IMR-90 (cell line): ENCODE measurements at regions not wholly inside any gene's neighbourhood (a gene's known extent, or its start where the extent isn't known, plus 50 kb on each side); places are given as distances from the start of the nearest gene placed in this dataset.

ENCODE experiments used
- ATAC-seq: fragments of 200-7000 bp; cut with Tn5 transposase; 2 replicates; pipeline ENCODE4 v1.9.1; 2020; ENCODE audit warnings: low read depth, mild to moderate bottlenecking, moderate library complexity
- BruUV-seq: library from RNA; stranded (reverse); fragments of 400-500 nt; replicated peaks from 2 replicates; lab custom pipeline; 2021; lab: Mats Ljungman, UMichigan
- CTCF ChIA-PET: fragments of 300-600 bp; formaldehyde crosslinking; extraction: SDS; loops from one replicate; lab custom pipeline; 2021; ENCODE audit warnings: antibody characterized with exemption; lab: Yijun Ruan, JAX
- POLR2A ChIA-PET: fragments of 300-600 bp; sonication (Branson Sonifier 250); formaldehyde crosslinking; loops from one replicate; lab custom pipeline; 2022; ENCODE audit warnings: antibody characterized with exemption; ENCODE audit not compliant: unreplicated experiment; lab: Charles Lee
- DNase-seq: peaks from one replicate; pipeline ENCODE4 v3.0.0; 2013
- H2AFZ ChIP-seq: replicated peaks from 2 replicates; pipeline ENCODE3; 2013; ENCODE audit warnings: low read length, mild to moderate bottlenecking; ENCODE audit not compliant: poor library complexity
- H2AK5ac ChIP-seq: 2 replicates; pipeline ENCODE4 v1.6.1; 2013; ENCODE audit warnings: low read depth, low read length, inconsistent platforms
- H2AK9ac ChIP-seq: replicated peaks from 2 replicates; pipeline ENCODE3; 2013; ENCODE audit warnings: mild to moderate bottlenecking, low read depth, low read length, moderate library complexity; ENCODE audit not compliant: poor library complexity
- H2BK120ac ChIP-seq: 2 replicates; pipeline ENCODE4 v1.6.1; 2013; ENCODE audit warnings: low read depth, low read length, inconsistent platforms
- H2BK15ac ChIP-seq: 3 replicates; pipeline ENCODE4 v1.6.1; 2013; ENCODE audit warnings: low read depth, low read length, inconsistent platforms
- H2BK20ac ChIP-seq: 2 replicates; pipeline ENCODE4 v1.6.1; 2013; ENCODE audit warnings: low read depth, mild to moderate bottlenecking, inconsistent platforms, low read length, moderate library complexity
- H2BK5ac ChIP-seq: 2 replicates; pipeline ENCODE4 v1.6.1; 2013; ENCODE audit warnings: mild to moderate bottlenecking, low read depth, low read length, inconsistent platforms; ENCODE audit not compliant: poor library complexity, severe bottlenecking
- H3K14ac ChIP-seq: replicated peaks from 2 replicates; pipeline ENCODE4 v1.6.1; 2013; ENCODE audit warnings: low read depth, low read length, inconsistent platforms
- H3K18ac ChIP-seq: 2 replicates; pipeline ENCODE4 v1.6.1; 2013; ENCODE audit warnings: low read depth, low read length, control low read depth
- H3K23ac ChIP-seq: 2 replicates; pipeline ENCODE4 v1.6.1; 2013; ENCODE audit warnings: low read depth, low read length, inconsistent platforms
- H3K27ac ChIP-seq: 2 replicates; pipeline ENCODE4 v1.5.1; 2013; ENCODE audit warnings: mild to moderate bottlenecking, control low read depth, low read length; ENCODE audit not compliant: insufficient read depth
- H3K27me3 ChIP-seq: 2 replicates; pipeline ENCODE4 v1.6.1; 2013; ENCODE audit warnings: low read length; ENCODE audit not compliant: control insufficient read depth, insufficient read depth
- H3K36me3 ChIP-seq: 2 replicates; pipeline ENCODE4 v1.6.1; 2013; ENCODE audit warnings: low read length, mixed read lengths; ENCODE audit not compliant: control insufficient read depth, insufficient read depth
- H3K4ac ChIP-seq: 2 replicates; pipeline ENCODE4 v1.6.1; 2013; ENCODE audit warnings: low read depth, low read length, inconsistent platforms
- H3K4me1 ChIP-seq: 2 replicates; pipeline ENCODE4 v1.6.1; 2013; ENCODE audit warnings: low read length, mixed read lengths; ENCODE audit not compliant: control insufficient read depth, insufficient read depth
- H3K4me2 ChIP-seq: 2 replicates; pipeline ENCODE4 v1.6.1; 2013; ENCODE audit warnings: low read depth, mild to moderate bottlenecking, control low read depth, low read length, moderate library complexity
- H3K4me3 ChIP-seq: 2 replicates; pipeline ENCODE4 v1.5.1; 2013; ENCODE audit warnings: low read depth, mild to moderate bottlenecking, control low read depth, low read length, moderate library complexity; ENCODE audit not compliant: insufficient read depth
- H3K56ac ChIP-seq: 2 replicates; pipeline ENCODE4 v1.6.1; 2013; ENCODE audit warnings: low read length, inconsistent platforms; ENCODE audit not compliant: insufficient read depth; ENCODE audit errors: extremely low read depth
- H3K79me1 ChIP-seq, 2 experiments: 2 replicates each; pipeline ENCODE4 v1.6.1; 2013; ENCODE audit warnings: low read length in 2 of 2, inconsistent platforms in 1 of 2, low read depth in 1 of 2
- H3K9ac ChIP-seq: 2 replicates; pipeline ENCODE4 v1.6.1; 2013; ENCODE audit warnings: low read depth, low read length, control low read depth
- H3K9me1 ChIP-seq: 2 replicates; pipeline ENCODE4 v1.6.1; 2013; ENCODE audit warnings: low read length, inconsistent platforms; ENCODE audit not compliant: insufficient read depth
- H3K9me3 ChIP-seq: 2 replicates; pipeline ENCODE4 v1.6.1; 2013; ENCODE audit warnings: low read length; ENCODE audit not compliant: control insufficient read depth, insufficient read depth
- H4K20me1 ChIP-seq: 2 replicates; pipeline ENCODE4 v1.6.1; 2013; ENCODE audit warnings: low read length, inconsistent platforms; ENCODE audit not compliant: insufficient read depth
- H4K5ac ChIP-seq: 2 replicates; pipeline ENCODE4 v1.6.1; 2013; ENCODE audit warnings: mild to moderate bottlenecking, low read depth, low read length, control low read depth
- H4K8ac ChIP-seq, 2 experiments: 2 replicates each; pipeline ENCODE4 v1.6.1; 2013; ENCODE audit warnings: low read depth in 2 of 2, low read length in 2 of 2, control low read depth in 1 of 2, inconsistent platforms in 1 of 2
- H4K91ac ChIP-seq: 2 replicates; pipeline ENCODE4 v1.6.1; 2013; ENCODE audit warnings: low read depth, low read length, inconsistent platforms; ENCODE audit not compliant: insufficient read depth
- FOS ChIP-seq: fragments of 150-350 bp; IDR thresholded peaks from 2 replicates; pipeline ENCODE4 v1.6.1; 2016; ENCODE audit warnings: low read depth, low read length
- MAFK ChIP-seq: IDR thresholded peaks from 2 replicates; pipeline ENCODE4 v1.6.1; 2012; ENCODE audit warnings: low read depth, low read length, improper control_type of control experiment
- POLR2A ChIP-seq: IDR thresholded peaks from 2 replicates; pipeline ENCODE4 v1.6.1; 2012; ENCODE audit warnings: mild to moderate bottlenecking, low read depth, low read length
- RAD21 ChIP-seq: IDR thresholded peaks from 2 replicates; pipeline ENCODE4 v1.6.1; 2012; ENCODE audit warnings: low read length, improper control_type of control experiment
- WGBS, 2 experiments: methylation state at CpG; one replicate each; pipeline versions ENCODE4 v1.1.5 to v1.1.7; 2013; ENCODE audit warnings: missing lambda C conversion rate in 2 of 2; ENCODE audit not compliant: insufficient read length in 1 of 2; ENCODE audit errors: extremely low coverage in 2 of 2; 5-methylcytosine and 5-hydroxymethylcytosine counted together
- dilution Hi-C: fragments of 300-500 bp; cut with HindIII; formaldehyde crosslinking; loops from one replicate; pipeline ENCODE4 v1.14.3; 2018; ENCODE audit warnings: low sequenced_read_pairs; ENCODE audit not compliant: unreplicated experiment
- in situ Hi-C: fragments of 300-500 bp; cut with MboI; formaldehyde crosslinking; loops from 3 replicates; pipeline ENCODE4 v1.14.3; 2019; ENCODE audit warnings: low sequenced_read_pairs, inconsistent platforms, mixed read lengths
- intact Hi-C: fragments of 100-400 bp; cut with micrococcal nuclease; formaldehyde crosslinking; loops from 2 replicates; pipeline ENCODE4 v1.10.0; 2022
- TF ChIP-seq, protein P1 (sequence below): conservative IDR thresholded peaks from 2 replicates; pipeline ENCODE4 v1.5.1; 2012; ENCODE audit warnings: mild to moderate bottlenecking, low read depth, low read length, improper control_type of control experiment

DNA sequence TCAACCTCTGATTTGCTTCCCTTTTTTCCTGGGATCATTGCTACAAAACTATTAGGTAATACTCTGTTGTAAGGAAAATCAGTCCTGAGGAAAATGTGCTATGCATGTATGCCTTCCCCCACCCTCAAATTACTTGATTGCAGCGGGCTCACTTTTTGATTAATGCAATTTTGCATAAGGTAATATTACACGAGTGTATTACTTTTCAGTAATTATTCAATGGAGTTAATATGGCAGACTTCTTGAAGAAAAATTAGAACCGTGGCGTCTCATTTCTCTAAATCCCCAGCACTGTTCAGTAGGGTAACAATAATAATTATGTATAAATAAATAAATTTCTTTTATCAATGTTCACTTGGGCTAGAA, 527.6 kb upstream of the FANCL start:
- ChIA-PET POLR2A (no interaction called here), CTCF (interaction anchor here (0.6 kb wide), 1 partner anchor 876 kb away, joined by 3 read pairs; no protein-coding TSS in a partner anchor)
- H3K36me3 ChIP-seq: no peaks in the 10 kb centered on the region
- H3K4me3 ChIP-seq: no peak overlapping the region
- H4K20me1 ChIP-seq: no peaks in the 10 kb centered on the region
- TF ChIP-seq POLR2A (no peak), FOS (no peak), MAFK (no peak), RAD21 (no peak)
- TF ChIP-seq, protein P1, sequence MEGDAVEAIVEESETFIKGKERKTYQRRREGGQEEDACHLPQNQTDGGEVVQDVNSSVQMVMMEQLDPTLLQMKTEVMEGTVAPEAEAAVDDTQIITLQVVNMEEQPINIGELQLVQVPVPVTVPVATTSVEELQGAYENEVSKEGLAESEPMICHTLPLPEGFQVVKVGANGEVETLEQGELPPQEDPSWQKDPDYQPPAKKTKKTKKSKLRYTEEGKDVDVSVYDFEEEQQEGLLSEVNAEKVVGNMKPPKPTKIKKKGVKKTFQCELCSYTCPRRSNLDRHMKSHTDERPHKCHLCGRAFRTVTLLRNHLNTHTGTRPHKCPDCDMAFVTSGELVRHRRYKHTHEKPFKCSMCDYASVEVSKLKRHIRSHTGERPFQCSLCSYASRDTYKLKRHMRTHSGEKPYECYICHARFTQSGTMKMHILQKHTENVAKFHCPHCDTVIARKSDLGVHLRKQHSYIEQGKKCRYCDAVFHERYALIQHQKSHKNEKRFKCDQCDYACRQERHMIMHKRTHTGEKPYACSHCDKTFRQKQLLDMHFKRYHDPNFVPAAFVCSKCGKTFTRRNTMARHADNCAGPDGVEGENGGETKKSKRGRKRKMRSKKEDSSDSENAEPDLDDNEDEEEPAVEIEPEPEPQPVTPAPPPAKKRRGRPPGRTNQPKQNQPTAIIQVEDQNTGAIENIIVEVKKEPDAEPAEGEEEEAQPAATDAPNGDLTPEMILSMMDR: no peak
- DNase-seq (no peak), ATAC-seq (no peak)
- WGBS, 2 experiments: no CpG with 5 or more reads among the region's 4 CpGs
- no peak overlapping the region for H2BK5ac ChIP-seq
- no peaks in the 10 kb centered on the region for H3K4me1 ChIP-seq
- intact Hi-C loops (no loop called here), in situ Hi-C loops (loop anchor here (25.0 kb wide), 1 partner anchor 1819 kb away; no protein-coding TSS in a partner anchor), dilution Hi-C loops (no loop called here)
- H3K4me2 ChIP-seq: no peak overlapping the region
- no peak overlapping the region for H3K27ac ChIP-seq
- H4K5ac ChIP-seq: no peak overlapping the region
- no peak overlapping the region for H3K23ac ChIP-seq
- H3K18ac ChIP-seq: no peak overlapping the region
- H3K14ac ChIP-seq: no peak overlapping the region
- H3K9me3 ChIP-seq: no peaks in the 10 kb centered on the region
- no peak overlapping the region for H2AFZ ChIP-seq
- no peak overlapping the region for H2BK15ac ChIP-seq
- H2BK120ac ChIP-seq: no peak overlapping the region
- H3K27me3 ChIP-seq: no peaks in the 10 kb centered on the region
- no TSS peak for BruUV-seq
- H3K9ac ChIP-seq: no peak overlapping the region
- no peaks in the 10 kb centered on the region for H3K79me1 ChIP-seq
- H2BK20ac ChIP-seq: no peak overlapping the region
- H3K4ac ChIP-seq: no peak overlapping the region
- H4K8ac ChIP-seq: no peak overlapping the region
- no peak overlapping the region for H2AK5ac ChIP-seq
- H3K56ac ChIP-seq: no peak overlapping the region
- no peak overlapping the region for H2AK9ac ChIP-seq
- H3K9me1 ChIP-seq: no peaks in the 10 kb centered on the region
- H4K91ac ChIP-seq: no peak overlapping the region
